Transverse colon (tissue), 3 donors: ENCODE measurements at regions not wholly inside any gene's neighbourhood (a gene's known extent, or its start where the extent isn't known, plus 50 kb on each side); places are given as distances from the start of the nearest gene placed in this dataset.

ENCODE experiments used
- CTCF ChIP-seq, 5 experiments: fragments of 200-600 bp in 3 of 5; fragments of 450-650 bp in 2 of 5; sonication (generic) in 3 of 5; IDR thresholded peaks; 1 replicate in 2 of 5; 2 replicates in 3 of 5; pipeline ENCODE4 v1.5.1; 2016 to 2017; ENCODE audit warnings: antibody characterized with exemption in 5 of 5, inconsistent platforms in 3 of 5, mild to moderate bottlenecking in 2 of 5, moderate library complexity in 1 of 5
- EP300 ChIP-seq: sonication (generic); formaldehyde crosslinking; IDR thresholded peaks from one replicate; pipeline ENCODE4 v1.6.1; 2017; ENCODE audit warnings: antibody characterized with exemption, low read depth
- POLR2A ChIP-seq: fragments of 450-650 bp; IDR thresholded peaks from one replicate; pipeline ENCODE4 v1.6.1; 2016; ENCODE audit warnings: antibody characterized with exemption, mild to moderate bottlenecking, moderate library complexity

GRCh38 chr4:135705343-135705742 lies 1503.8 kb upstream of the PABPC4L start:
- TF ChIP-seq CTCF (IDR thresholded peaks at IDR 0.05) (no peak), EP300 (no peak), POLR2A (no peak)
